ACHN (cell line): ENCODE measurements at regions not wholly inside any gene's neighbourhood (a gene's known extent, or its start where the extent isn't known, plus 50 kb on each side); places are given as distances from the start of the nearest gene placed in this dataset.

Experiments used
- DNase-seq: peaks from one replicate; pipeline ENCODE4 v3.0.0-alpha.2; 2015
- in situ Hi-C: cut with HindIII; loops from 2 replicates; pipeline ENCODE4 v1.10.0; 2017; ENCODE audit warnings: low sequenced_read_pairs, low pct_ligation_motif_present, low pct_unique_long_range_greater_than_20kb

DNA sequence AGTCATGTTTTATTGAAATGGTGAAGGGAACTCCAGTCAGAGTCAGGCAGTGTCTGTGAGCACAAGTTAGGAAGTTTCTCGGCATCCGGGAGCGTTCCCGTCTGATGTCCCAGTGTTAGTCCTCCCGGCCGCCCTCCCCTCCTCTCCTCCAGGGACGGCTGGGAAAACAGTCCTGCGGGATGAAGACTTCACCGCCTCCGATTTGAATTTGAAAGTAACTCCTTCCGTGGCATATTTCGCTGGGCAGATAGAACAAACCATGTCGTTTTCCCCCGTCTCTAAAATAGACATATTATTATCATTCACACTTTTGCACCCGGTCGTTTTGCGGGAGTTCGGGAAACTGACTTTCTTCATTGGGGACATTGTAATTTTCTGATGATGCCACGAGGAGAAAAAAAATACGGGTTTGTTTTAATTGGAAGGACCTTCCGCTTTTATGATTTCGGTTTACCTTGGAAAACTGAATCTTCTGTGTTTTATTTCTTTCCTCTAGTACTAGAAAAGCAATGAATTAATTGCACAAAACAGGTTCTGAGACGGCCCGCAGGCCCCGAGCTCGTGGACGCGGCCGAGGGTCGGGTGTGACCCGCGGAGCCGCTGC is 76.6 kb downstream of the ZIC5 start:
- DNase-seq: peak; percentile 31
- in situ Hi-C loops: no loop called here

DNA sequence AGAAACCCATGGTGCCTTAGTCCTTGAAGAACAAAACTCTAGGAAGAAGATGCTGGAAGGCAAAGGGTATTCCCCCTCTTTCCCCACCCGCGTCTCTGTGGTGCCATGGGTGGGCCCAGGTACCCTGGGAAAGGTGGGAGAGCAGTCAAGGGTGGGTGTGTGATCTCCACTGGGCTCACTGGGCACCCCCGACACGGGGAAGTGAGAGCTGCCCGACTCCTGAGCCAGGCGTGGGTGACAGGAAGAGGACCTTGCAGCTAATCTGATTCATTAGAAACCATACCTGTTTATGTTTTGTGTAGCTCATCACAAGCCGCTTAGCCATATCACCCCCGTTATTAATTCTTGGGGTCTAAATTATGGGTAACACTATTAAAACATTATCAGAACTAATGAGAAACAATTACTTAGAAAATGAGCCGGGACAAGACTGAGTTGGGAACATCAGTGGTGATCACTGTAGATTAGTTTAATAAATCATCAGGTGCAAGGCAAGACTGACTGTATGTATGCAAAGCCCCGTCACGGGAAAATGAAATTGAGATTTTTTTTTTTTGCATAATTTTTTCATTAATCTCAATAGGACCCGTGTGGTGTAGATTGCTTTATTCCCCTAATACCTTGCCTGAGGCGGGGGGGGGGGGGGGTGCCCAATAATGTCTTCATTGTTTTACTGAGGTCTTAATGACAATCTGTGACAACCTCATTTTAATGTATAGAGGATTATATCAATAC is 77.3 kb downstream of the ZIC5 start:
- in situ Hi-C loops: no loop called here
- DNase-seq: no peak

DNA sequence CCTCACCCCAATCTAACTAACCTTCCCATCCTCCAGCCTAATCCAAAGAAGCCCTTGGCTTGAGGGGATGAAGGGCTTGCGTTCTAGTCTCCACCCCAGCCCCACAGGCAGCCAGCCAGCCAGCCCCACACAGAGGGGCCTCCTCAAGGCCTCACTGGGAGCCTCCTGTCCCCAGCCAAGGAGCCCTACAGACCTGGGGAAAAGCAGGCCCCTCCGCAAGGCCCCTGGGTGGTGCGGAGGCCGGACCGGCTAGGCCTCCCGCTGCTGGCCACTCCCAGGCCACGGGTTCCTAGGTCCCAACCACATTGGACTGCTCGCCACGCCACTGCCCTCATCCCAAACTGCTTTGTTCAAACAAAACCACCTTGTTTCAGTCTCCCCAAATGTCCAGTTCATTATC is 78.0 kb downstream of the ZIC5 start:
- DNase-seq: no peak
- in situ Hi-C loops: no loop called here

DNA sequence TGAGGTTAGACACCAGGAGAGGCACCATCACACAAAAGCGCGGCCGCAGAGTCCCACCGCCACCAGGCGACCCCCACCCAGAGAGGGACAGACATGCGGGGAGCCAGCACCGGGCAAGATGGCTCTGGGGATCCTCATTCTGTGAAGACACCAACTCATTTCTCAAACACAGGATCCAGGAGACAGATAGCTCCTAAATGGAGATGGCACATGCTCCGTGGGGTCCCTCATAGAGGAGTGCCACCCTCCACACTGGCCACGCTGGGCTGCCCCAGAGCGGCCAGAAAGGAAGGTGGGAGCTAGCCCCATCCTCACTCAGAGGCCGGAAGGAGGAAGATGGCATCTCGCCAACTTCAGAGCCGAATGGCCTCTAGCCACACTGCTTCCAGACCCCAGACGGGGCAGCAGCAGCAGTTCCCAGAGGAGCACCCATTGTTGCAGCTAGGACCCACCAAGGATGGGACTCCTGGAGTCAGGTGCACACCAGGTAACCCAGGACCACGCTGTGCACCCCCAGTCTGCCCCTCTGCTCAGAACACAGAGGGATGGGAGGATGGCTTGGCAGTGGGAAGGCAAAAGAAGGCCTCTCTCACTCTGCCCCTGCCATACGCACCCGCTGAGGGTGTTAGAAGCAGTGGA is 78.6 kb downstream of the ZIC5 start:
- DNase-seq: no peak
- in situ Hi-C loops: no loop called here

DNA sequence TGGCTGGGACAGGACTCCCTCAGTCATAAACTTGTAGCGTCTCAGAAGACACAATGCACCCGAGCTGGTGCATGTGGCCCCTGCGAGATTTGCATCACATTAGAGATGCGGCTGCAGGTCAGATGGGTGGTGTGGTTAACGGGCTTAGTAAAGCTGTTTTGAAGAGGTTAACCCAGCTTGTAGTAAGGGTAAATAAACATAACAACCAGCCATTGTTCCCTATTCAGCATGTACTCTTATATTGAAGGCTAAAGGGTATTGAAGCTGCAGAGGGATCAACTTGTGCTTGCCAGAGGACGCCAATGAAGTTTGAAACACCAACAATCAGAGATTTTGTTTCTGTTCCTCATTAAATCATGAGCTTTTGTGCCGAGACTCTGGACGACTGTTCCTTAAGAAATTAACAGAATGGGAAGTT is 79.4 kb downstream of the ZIC5 start:
- DNase-seq: no peak
- in situ Hi-C loops: no loop called here

DNA sequence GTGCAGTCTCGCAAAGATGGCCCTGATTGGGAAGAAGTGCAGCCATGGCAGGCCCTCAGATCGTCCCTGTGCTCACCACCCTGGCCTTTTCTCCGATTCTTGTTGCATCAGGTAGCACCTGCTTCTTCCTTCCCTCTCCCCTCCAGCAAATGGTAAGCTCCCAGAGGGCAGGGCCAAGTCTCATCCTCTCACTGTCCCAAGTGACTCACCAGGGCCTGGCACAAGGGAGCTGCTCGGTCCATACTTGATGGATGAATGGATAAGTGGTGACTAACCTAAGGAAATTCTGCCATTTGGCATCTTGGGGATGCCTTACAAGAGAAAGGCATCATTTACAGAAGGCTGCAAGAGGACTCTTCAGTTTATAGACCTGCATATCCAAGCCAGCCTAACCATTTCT is 84.9 kb downstream of the ZIC5 start:
- no peak for DNase-seq
- in situ Hi-C loops: no loop called here

DNA sequence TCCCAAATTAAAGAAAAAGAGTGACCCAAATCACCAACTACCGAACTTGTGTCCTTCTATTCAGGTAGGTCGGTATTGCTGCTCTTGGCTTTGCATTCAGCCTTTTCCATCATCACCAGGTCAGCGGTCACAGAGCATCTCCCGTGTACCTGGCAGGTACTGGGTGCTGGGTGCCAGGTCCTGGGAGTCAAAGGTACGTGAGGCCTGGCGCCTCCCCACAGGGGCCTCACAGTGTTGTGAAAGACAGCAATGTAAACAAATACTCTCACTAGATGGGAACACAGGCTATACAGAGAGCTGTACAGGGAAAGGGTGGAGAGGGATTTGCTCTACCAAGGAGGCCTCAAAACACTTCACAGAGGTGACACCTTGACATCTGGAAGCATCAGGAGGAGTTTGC is 86.7 kb downstream of the ZIC5 start:
- no peak for DNase-seq
- in situ Hi-C loops: no loop called here

DNA sequence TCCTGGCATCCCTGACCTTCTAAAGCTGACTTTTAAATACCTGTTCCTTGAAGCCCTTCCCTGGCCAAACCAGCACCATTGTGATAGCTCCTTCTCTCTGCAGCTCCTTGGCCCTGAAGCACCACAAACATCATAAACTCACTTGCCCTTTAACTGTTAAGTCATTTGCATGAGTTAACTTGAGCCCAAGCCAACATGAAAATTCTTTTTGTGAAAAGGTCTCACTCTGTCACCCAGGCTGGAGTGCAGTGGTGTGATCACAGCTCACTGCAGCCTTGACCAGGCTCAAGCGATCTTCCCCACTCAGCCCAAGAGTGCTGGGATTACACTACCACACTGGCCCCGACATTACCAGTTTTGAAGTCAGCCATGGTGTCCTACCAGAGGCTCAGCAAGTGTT is 87.8 kb downstream of the ZIC5 start:
- in situ Hi-C loops: no loop called here
- DNase-seq: no peak

DNA sequence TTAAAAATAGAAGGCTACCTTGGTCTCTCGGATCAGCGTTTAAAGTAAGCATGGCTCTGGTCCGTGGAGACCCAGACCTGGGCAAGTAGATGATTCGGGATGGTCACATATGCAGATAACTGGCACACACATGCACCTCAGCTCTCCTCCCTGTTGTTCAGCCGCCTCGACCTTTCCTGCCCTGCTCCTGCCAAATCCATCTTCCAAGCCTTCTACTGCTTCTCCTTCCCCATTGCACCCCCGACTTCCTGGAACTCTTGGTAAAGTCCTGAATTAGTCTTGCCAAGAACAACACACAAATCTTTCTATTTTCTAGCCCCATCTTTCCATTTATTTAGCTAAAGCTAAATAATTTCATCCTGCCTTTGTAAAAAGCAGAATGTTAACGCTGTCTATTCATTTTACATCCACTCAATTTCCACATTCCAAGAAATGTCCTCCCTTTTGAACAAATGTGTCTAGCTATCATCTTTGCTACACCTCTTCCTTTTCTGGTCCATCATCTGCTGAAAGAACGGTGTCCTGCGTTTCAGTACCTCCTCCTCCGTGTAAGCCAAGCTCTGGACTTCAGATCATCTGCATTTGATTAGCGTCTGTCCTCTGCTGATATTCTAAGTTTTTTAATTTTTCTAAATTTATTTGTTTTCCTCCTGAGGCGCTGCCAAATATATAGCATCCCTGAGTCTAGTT is 92.5 kb downstream of the ZIC5 start:
- no peak for DNase-seq
- in situ Hi-C loops: no loop called here

DNA sequence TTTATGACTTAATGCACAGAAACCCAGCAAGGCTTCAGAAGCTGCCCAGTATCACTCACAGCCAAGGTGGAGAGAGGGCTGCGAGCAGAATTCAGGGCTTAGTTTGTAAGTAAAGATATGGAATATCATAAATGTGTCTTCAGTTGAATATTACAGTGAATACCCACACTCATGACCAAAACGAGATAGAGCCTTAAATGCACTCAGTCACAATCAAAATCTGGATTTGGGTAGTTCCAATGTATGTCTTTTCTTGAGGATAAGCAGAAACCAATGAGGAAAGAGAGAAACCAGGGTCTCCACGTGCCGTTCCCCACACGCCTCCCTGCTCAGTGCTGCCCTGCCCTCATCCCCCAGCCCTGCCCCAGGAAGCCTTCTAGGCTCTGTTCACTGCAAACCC is 94.9 kb downstream of the ZIC5 start:
- DNase-seq: no peak
- in situ Hi-C loops: no loop called here

DNA sequence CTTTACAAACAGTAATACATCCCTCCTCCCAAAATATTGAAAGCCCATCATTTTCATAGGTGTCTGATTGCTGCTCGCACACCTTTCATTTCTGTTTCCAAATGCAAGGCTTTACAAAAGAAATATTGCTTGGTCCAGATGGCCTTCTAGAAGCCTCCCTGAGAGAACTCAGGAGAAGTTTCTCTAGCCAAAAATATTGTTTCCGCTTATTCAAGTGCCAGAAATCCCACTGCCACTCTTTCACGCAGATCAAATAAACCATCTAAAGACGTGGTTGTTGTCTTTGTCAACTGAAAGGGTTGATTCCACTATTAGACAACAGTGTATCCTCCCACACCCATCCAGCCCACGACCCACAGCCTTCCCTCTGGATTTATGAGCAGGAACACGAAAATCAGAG is 96.2 kb downstream of the ZIC5 start:
- DNase-seq: no peak
- in situ Hi-C loops: no loop called here

DNA sequence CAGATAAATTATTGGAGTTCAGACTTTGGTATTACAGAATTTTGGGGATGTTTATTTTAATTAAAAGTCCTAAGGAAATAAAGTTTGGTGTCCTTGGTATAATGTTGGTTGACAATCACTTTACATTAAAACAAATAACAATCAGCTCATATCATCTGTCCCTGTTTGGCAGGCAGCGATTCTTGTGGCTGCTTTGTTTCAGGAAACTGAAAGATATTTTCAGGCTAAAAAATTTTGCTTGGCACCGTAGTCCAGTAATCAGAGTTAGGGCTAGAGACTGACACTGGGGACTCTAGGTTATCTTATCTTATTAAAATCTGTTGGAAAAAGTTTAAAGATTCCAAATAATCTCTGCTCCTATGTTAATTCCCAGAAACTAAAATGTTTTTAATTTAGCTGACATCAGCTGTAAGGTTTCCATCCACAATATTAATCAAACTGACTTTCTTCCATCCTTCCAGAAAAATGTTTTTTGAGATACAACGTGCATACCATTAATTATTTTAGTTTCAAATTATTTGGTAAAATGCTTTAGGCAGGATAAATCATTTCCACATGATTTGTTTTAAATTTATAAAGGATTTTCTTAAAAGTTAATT is 97.6 kb downstream of the ZIC5 start:
- no peak for DNase-seq
- in situ Hi-C loops: no loop called here

DNA sequence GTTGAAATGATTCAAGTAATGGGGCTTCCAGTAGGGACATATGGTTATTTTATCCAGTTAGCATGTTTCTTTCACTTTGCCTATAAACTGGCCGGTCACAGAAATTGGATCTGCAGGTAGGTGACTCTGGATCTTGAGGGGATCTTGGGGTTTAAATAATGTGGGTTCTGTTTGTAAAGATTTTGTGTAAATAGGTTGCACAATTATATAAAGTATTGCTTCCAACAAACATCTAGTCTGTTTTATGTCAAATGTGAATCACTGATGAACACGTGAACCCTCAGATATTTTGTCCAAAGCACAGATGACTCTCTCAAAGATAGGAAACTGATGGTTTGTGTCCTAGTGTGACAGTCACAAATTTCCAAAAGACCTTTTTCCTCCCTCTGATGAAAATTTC is 98.4 kb downstream of the ZIC5 start:
- no peak for DNase-seq
- in situ Hi-C loops: no loop called here

DNA sequence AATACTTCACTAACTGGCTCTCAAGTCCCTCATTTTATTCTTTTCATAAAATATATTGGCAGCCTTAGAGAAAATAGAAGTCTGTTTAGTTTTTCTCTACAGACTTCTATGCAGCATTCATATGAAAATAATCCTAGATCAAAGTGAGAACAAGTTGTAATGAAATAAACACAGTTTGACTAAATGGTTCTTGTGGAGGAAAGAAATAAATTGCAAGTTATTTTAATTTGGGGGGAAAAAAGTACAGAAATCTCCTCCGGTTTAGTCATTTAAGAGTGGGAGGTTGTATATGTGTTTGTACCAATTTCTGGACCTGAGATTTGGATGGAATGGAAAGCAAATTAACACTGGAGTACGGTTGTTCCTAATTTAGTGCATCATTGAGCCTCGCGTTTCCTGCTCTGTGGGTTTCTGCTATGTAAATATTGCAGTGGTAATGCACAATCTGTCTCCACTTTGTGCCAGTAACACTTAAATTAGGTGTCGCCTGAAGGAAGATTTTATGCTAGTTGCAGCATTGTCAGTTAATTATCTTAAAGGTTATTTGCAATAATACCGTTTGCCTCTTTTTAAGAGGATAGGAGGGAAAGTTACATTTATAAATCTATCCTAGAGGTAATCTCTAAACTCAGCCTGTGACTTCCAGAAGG is 100.2 kb downstream of the ZIC5 start:
- in situ Hi-C loops: no loop called here
- no peak for DNase-seq

DNA sequence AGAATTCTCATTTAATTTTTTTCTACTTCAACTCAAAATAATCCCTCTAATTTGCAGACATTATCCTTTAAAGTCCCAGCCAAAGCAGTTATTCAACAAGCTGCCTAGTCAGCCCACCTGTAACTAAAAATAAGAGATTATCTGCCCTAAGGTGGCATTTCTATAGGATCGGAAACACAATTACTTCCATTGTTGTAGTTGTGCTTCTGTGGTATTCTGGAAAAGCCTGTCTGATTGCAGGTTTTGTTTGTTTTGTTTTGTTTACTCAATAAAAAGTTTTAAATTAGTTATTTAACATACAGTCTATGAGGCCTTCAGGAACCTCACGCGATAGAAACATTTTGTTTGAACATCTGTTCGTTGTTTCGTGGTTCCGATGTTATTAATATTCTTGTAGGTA is 101.0 kb downstream of the ZIC5 start:
- no peak for DNase-seq
- in situ Hi-C loops: no loop called here

DNA sequence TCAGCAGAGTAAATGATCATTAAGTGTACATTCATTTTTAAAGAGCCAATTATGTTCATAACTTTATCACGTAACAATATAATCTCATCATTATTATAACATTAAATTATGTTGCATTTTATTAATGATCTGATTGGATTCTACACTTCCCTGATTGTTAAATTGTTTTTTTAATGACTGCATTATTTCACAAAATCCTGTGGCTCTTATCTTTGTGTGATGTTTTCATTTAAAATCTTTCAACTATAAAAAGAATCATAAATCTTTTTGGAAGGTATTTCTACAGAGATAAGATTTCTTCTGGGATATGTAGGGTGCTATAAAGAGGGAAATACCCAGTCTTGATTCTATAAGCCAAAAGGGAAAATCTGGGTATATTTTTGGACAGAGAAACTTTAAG is 101.7 kb downstream of the ZIC5 start:
- DNase-seq: no peak
- in situ Hi-C loops: no loop called here

DNA sequence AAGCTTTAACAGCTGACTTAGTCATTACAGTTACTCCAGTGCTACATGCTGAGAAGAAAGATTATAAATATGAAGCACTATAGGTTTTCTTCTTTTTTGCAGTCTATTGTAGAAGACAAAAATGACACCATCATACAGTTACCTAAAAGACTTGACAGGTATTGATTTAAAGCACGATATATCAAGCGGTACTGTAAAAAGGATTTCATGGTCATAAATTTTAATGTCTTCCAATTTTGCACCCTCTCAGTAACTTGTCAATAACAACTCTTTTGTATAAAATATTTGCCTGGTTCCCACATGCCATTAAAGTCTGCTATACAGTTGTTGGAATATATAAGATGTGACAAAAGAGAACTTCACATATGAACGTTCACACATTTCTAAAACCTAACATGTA is 102.8 kb downstream of the ZIC5 start:
- in situ Hi-C loops: no loop called here
- no peak for DNase-seq

DNA sequence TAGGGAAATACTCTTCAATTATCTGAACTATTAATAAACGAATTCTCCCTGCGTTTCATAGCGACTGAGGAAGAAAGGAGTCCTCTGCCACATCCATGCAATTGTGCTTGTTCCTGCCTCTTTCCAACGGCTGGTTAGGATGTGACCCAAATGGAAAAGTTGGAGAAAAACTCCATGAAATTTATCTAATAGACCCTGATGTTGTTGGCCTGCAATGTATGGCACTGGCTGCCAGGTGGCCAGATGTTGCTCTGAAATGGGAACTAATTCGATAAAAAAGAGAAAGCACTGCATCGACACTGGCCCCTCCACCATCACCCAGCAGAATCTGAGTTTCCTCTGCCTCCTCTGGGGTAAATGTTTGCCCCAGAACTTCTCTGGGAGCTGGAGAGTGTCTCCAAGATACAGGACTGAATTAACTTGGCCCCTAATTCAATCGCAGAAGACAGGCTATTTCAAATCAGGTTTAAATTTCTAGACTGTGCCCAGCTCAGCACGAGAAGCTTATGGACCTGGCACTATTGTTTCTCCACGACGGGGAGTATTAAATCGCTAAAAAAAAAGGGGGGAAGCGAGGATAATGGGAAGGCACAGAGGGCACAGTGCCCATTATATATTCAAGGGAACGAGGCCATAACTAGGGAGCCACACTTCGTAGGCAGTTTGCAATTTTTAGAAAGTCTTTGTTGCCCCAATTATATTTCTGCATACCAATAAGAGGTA is 103.9 kb downstream of the ZIC5 start:
- no peak for DNase-seq
- in situ Hi-C loops: no loop called here
